Mesendoderm (in vitro differentiated cells): ENCODE measurements at regions not wholly inside any gene's neighbourhood (a gene's known extent, or its start where the extent isn't known, plus 50 kb on each side); places are given as distances from the start of the nearest gene placed in this dataset.

Experiments used
- DNase-seq: peaks from one replicate; pipeline ENCODE4 v3.0.0; 2013
- H2AK5ac ChIP-seq: 2 replicates; pipeline ENCODE4 v1.6.1; 2013; ENCODE audit warnings: low read length, inconsistent platforms
- H2BK120ac ChIP-seq: 2 replicates; pipeline ENCODE4 v1.6.1; 2013; ENCODE audit warnings: low read depth, mild to moderate bottlenecking, low read length, moderate library complexity, mixed read lengths
- H2BK15ac ChIP-seq: replicated peaks from 2 replicates; pipeline ENCODE4 v1.6.1; 2013; ENCODE audit warnings: low read depth, mild to moderate bottlenecking, moderate library complexity
- H2BK5ac ChIP-seq: 2 replicates; pipeline ENCODE4 v1.6.1; 2013; ENCODE audit warnings: low read length, inconsistent platforms
- H3K18ac ChIP-seq: 2 replicates; pipeline ENCODE4 v1.6.1; 2013; ENCODE audit warnings: mild to moderate bottlenecking, low read length, mixed read lengths
- H3K23ac ChIP-seq: one replicate; pipeline ENCODE4 v1.6.1; 2013; ENCODE audit warnings: low read length
- H3K27ac ChIP-seq: 2 replicates; pipeline ENCODE4 v1.5.1; 2013; ENCODE audit warnings: low read depth, mild to moderate bottlenecking, inconsistent platforms, low read length, moderate library complexity
- H3K27me3 ChIP-seq: 2 replicates; pipeline ENCODE4 v1.6.1; 2013; ENCODE audit warnings: low read length, control low read depth, mild to moderate bottlenecking, inconsistent platforms; ENCODE audit not compliant: insufficient read depth, poor library complexity
- H3K36me3 ChIP-seq: 2 replicates; pipeline ENCODE4 v1.6.1; 2013; ENCODE audit warnings: low read length, inconsistent platforms; ENCODE audit not compliant: control insufficient read depth, insufficient read depth
- H3K4ac ChIP-seq: one replicate; pipeline ENCODE4 v1.6.1; 2013; ENCODE audit warnings: low read depth, mild to moderate bottlenecking, low read length, moderate library complexity
- H3K4me1 ChIP-seq: 2 replicates; pipeline ENCODE4 v1.6.1; 2013; ENCODE audit warnings: low read depth, low read length, inconsistent platforms; ENCODE audit not compliant: control insufficient read depth
- H3K4me2 ChIP-seq: 2 replicates; pipeline ENCODE4 v1.6.1; 2013; ENCODE audit warnings: low read length
- H3K4me3 ChIP-seq: 2 replicates; pipeline ENCODE4 v1.5.1; 2013; ENCODE audit warnings: mild to moderate bottlenecking, low read length
- H3K56ac ChIP-seq: one replicate; pipeline ENCODE4 v1.6.1; 2013; ENCODE audit warnings: low read length
- H3K79me1 ChIP-seq: 2 replicates; pipeline ENCODE4 v1.6.1; 2013; ENCODE audit warnings: low read length, inconsistent platforms
- H3K79me2 ChIP-seq: 2 replicates; pipeline ENCODE4 v1.6.1; 2013; ENCODE audit warnings: mild to moderate bottlenecking, low read length; ENCODE audit not compliant: control insufficient read depth, insufficient read depth
- H3K9ac ChIP-seq: 2 replicates; pipeline ENCODE4 v1.6.1; 2013; ENCODE audit warnings: low read length, inconsistent platforms
- H4K5ac ChIP-seq: one replicate; pipeline ENCODE4 v1.6.1; 2013; ENCODE audit warnings: low read length
- H4K8ac ChIP-seq: one replicate; pipeline ENCODE4 v1.6.1; 2013; ENCODE audit warnings: low read depth, mild to moderate bottlenecking, control low read depth, low read length, moderate library complexity
- WGBS: extraction: QIAGEN DNeasy Blood & Tissue Kit; methylation state at CpG from one replicate; pipeline ENCODE4 v1.1.7; 2013; ENCODE audit warnings: low lambda C conversion rate, missing lambda C conversion rate; ENCODE audit not compliant: insufficient coverage; ENCODE audit errors: extremely low coverage; 5-methylcytosine and 5-hydroxymethylcytosine counted together

DNA sequence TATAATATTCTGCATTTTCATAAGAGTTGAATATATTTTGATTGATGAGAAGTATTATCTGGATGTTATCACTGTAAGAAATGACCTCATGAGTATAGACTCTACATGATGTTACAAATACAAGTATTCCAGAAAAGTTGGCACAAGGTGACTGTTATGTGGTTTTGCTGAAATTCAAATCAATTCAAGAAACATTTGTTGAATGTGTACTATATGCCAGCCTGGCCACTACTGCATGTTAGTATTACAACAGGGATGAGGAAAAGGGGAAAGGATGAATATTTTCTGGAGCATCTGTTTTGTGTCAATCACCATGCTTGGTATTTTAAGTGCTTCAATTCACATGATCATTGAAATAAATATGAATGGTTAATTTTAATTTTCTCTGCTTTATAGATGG is 250.9 kb upstream of the PBX1 start:
- no peaks in the 10 kb centered on the region for H3K36me3 ChIP-seq
- no peak overlapping the region for H3K27ac ChIP-seq
- H3K56ac ChIP-seq, result no peak overlapping the region
- H2AK5ac ChIP-seq, result no peak overlapping the region
- H4K5ac ChIP-seq, result no peak overlapping the region
- no peak overlapping the region for H3K18ac ChIP-seq
- no peaks in the 10 kb centered on the region for H3K79me1 ChIP-seq
- H4K8ac ChIP-seq, result no peak overlapping the region
- no peak overlapping the region for H2BK5ac ChIP-seq
- H3K23ac ChIP-seq, result no peak overlapping the region
- no peaks in the 10 kb centered on the region for H3K79me2 ChIP-seq
- H3K4me2 ChIP-seq, result no peak overlapping the region
- no peak overlapping the region for H3K4me3 ChIP-seq
- no peak overlapping the region for H2BK120ac ChIP-seq
- H3K4ac ChIP-seq, result no peak overlapping the region
- H3K9ac ChIP-seq, result no peak overlapping the region
- DNase-seq, result no peak
- peaks cover 2% of the 10 kb centered on the region for H3K4me1 ChIP-seq
- H2BK15ac ChIP-seq, result no peak overlapping the region
- H3K27me3 ChIP-seq, result no peaks in the 10 kb centered on the region

DNA sequence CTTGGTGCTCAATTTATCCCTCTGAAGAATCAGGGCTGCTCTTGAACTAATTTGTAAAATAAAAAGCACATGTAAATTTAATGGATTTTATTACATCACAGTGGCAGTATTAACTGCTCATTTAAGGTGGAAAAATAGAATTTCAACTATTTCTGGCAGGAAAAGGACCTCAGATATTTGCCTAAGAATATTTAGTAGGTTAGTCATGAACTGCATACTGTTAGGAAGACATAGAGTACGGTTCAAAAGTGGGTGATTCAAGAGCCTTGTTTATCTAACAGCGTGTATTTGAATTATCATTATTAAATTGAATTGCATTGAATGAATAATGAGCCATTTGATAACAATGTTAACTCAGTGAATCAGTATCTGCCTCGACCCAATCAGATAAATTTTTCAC is 248.8 kb upstream of the PBX1 start:
- no CpG with 5 or more reads among the region's 3 CpGs for WGBS

DNA sequence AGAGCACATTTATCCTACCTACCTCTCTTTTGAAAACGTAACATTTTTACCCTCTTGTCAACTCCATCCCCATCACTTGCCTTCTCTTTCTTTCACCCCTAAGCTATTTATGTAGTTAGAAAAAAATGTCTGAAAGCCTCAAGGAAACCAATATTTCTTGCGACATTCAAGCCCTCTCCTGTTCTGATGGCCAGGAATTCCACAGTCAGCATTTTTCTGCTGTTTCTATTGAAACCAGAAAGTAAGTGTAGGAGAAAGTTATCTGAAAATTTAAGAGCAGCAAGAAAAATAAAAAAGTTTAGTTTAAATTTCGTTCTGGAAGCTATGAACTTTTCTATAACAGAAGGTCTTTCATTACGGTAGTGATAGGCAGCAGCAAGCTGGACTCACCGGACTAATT is 247.6 kb upstream of the PBX1 start:
- no peaks in the 10 kb centered on the region for H3K27me3 ChIP-seq
- no peaks in the 10 kb centered on the region for H3K79me2 ChIP-seq
- H3K4me1 ChIP-seq, result peaks cover 2% of the 10 kb centered on the region
- no peak overlapping the region for H3K23ac ChIP-seq
- DNase-seq, result no peak
- H3K36me3 ChIP-seq, result no peaks in the 10 kb centered on the region
- no peak overlapping the region for H4K8ac ChIP-seq
- no peak overlapping the region for H2BK15ac ChIP-seq
- H3K9ac ChIP-seq, result no peak overlapping the region
- peak overlapping the region; percentile 37 for H3K56ac ChIP-seq
- H2AK5ac ChIP-seq, result no peak overlapping the region
- no peak overlapping the region for H2BK120ac ChIP-seq
- no peak overlapping the region for H3K27ac ChIP-seq
- H3K79me1 ChIP-seq, result no peaks in the 10 kb centered on the region
- H2BK5ac ChIP-seq, result no peak overlapping the region
- H3K4ac ChIP-seq, result no peak overlapping the region
- H3K18ac ChIP-seq, result no peak overlapping the region
- no CpG with 5 or more reads among the region's 5 CpGs for WGBS
- H3K4me3 ChIP-seq, result no peak overlapping the region
- H4K5ac ChIP-seq, result no peak overlapping the region
- H3K4me2 ChIP-seq, result no peak overlapping the region

More for the DNA sequence above, 248.8 kb upstream of the PBX1 start:
- H3K56ac ChIP-seq, result no peak overlapping the region
- no peak overlapping the region for H2BK120ac ChIP-seq
- no peak overlapping the region for H3K9ac ChIP-seq
- H2AK5ac ChIP-seq, result no peak overlapping the region
- H3K27me3 ChIP-seq, result no peaks in the 10 kb centered on the region
- no peak overlapping the region for H4K5ac ChIP-seq
- H3K27ac ChIP-seq, result no peak overlapping the region
- H3K36me3 ChIP-seq, result no peaks in the 10 kb centered on the region
- no peak overlapping the region for H4K8ac ChIP-seq
- H3K18ac ChIP-seq, result no peak overlapping the region
- no peak overlapping the region for H3K4me3 ChIP-seq
- H2BK15ac ChIP-seq, result no peak overlapping the region
- peaks cover 2% of the 10 kb centered on the region for H3K4me1 ChIP-seq
- no peak overlapping the region for H3K4ac ChIP-seq
- no peaks in the 10 kb centered on the region for H3K79me2 ChIP-seq
- H3K23ac ChIP-seq, result no peak overlapping the region
- H3K79me1 ChIP-seq, result no peaks in the 10 kb centered on the region
- DNase-seq, result no peak
- no peak overlapping the region for H2BK5ac ChIP-seq
- no peak overlapping the region for H3K4me2 ChIP-seq

- no peaks in the 10 kb centered on the region for H3K4me1 ChIP-seq
- no peak overlapping the region for H4K8ac ChIP-seq
- no peak overlapping the region for H3K4ac ChIP-seq
- H2BK120ac ChIP-seq, result no peak overlapping the region
- H3K27ac ChIP-seq, result no peak overlapping the region
- peak; percentile 60 for DNase-seq
- H3K79me1 ChIP-seq, result no peaks in the 10 kb centered on the region
- H2BK5ac ChIP-seq, result no peak overlapping the region
- no peak overlapping the region for H4K5ac ChIP-seq
- no peak overlapping the region for H2AK5ac ChIP-seq
- no peak overlapping the region for H3K18ac ChIP-seq
- no peaks in the 10 kb centered on the region for H3K27me3 ChIP-seq
- no CpG with 5 or more reads among the region's 56 CpGs for WGBS
- no peak overlapping the region for H2BK15ac ChIP-seq
- peak overlapping the region; percentile 12 for H3K4me2 ChIP-seq
- no peak overlapping the region for H3K4me3 ChIP-seq
- H3K36me3 ChIP-seq, result no peaks in the 10 kb centered on the region
- peak overlapping the region; percentile 73 for H3K56ac ChIP-seq
- H3K79me2 ChIP-seq, result no peaks in the 10 kb centered on the region
- H3K9ac ChIP-seq, result peak overlapping the region; percentile 23
- no peak overlapping the region for H3K23ac ChIP-seq
Measured at GRCh38 chr1:164320790-164321731, 237.9 kb upstream of the PBX1 start.

DNA sequence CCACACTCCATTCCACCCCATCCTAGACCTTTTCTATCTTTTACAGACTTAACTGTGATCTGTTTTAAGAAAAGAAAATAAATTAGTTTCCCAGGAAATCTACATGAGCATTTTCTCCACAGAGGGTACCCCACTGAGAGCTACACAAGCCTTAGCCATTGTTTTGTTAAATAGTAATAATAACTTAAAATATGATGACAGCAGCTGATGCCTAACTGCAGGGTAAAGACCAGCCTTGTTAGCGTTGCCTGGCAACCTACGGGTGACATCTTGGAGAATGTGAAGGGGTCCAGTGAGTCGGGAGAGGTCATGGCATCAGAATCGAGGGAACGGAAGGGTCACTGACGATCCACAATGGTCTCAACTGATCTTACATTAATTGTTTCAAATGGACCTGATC is 233.2 kb upstream of the PBX1 start:
- no peak overlapping the region for H3K27ac ChIP-seq
- H3K4me1 ChIP-seq, result no peaks in the 10 kb centered on the region
- H4K5ac ChIP-seq, result no peak overlapping the region
- no peaks in the 10 kb centered on the region for H3K79me1 ChIP-seq
- no peak overlapping the region for H3K23ac ChIP-seq
- no peak overlapping the region for H3K18ac ChIP-seq
- WGBS, result no CpG with 5 or more reads among the region's 6 CpGs
- no peak overlapping the region for H4K8ac ChIP-seq
- no peak overlapping the region for H3K4me2 ChIP-seq
- no peak overlapping the region for H3K4me3 ChIP-seq
- H3K4ac ChIP-seq, result no peak overlapping the region
- no peak overlapping the region for H3K56ac ChIP-seq
- no peak for DNase-seq
- H2AK5ac ChIP-seq, result no peak overlapping the region
- H3K36me3 ChIP-seq, result no peaks in the 10 kb centered on the region
- H3K79me2 ChIP-seq, result no peaks in the 10 kb centered on the region
- no peaks in the 10 kb centered on the region for H3K27me3 ChIP-seq
- H2BK15ac ChIP-seq, result no peak overlapping the region
- no peak overlapping the region for H2BK5ac ChIP-seq
- H3K9ac ChIP-seq, result no peak overlapping the region
- H2BK120ac ChIP-seq, result no peak overlapping the region

GRCh38 chr1:164333387-164333786 is 225.6 kb upstream of the PBX1 start:
- Histone ChIP-seq H2BK5ac (no peak overlapping the region), H3K27me3 (no peaks in the 10 kb centered on the region), H3K79me2 (no peaks in the 10 kb centered on the region)

More at GRCh38 chr1:164333387-164333786, 225.6 kb upstream of the PBX1 start:
- Histone ChIP-seq H2BK120ac (no peak overlapping the region), H4K5ac (no peak overlapping the region), H2BK15ac (no peak overlapping the region), H3K23ac (no peak overlapping the region), H3K9ac (no peak overlapping the region), H3K4ac (no peak overlapping the region), H3K4me2 (no peak overlapping the region), H3K18ac (no peak overlapping the region), H3K4me3 (no peak overlapping the region), H4K8ac (no peak overlapping the region), H3K36me3 (no peaks in the 10 kb centered on the region), H3K79me1 (no peaks in the 10 kb centered on the region), H2AK5ac (no peak overlapping the region), H3K4me1 (peaks cover 2% of the 10 kb centered on the region), H3K56ac (no peak overlapping the region), H3K27ac (no peak overlapping the region)
- WGBS, result no CpG with 5 or more reads among the region's 5 CpGs
- no peak for DNase-seq
